Peyer's patch (tissue), 4 donors: ENCODE measurements at regions not wholly inside any gene's neighbourhood (a gene's known extent, or its start where the extent isn't known, plus 50 kb on each side); places are given as distances from the start of the nearest gene placed in this dataset.
A peak's percentile ranks its signal among the peaks of the same experiment; 100 is the strongest.

Experiments
- POLR2A ChIP-seq, 2 donors: fragments of 450-650 bp; IDR thresholded peaks; one replicate each; pipeline ENCODE4 v1.5.1; 2017; ENCODE audit warnings: antibody characterized with exemption in 2 of 2, mild to moderate bottlenecking in 2 of 2, moderate library complexity in 2 of 2
- TF ChIP-seq, protein P1 (sequence below), 6 experiments: fragments of 450-650 bp in 4 of 6; fragments of 200-600 bp in 2 of 6; sonication (generic) in 1 of 6; IDR thresholded peaks; one replicate each; pipeline ENCODE4 v1.5.1; 2017 to 2019; ENCODE audit warnings: antibody characterized with exemption in 6 of 6, mild to moderate bottlenecking in 3 of 6, moderate library complexity in 1 of 6

DNA sequence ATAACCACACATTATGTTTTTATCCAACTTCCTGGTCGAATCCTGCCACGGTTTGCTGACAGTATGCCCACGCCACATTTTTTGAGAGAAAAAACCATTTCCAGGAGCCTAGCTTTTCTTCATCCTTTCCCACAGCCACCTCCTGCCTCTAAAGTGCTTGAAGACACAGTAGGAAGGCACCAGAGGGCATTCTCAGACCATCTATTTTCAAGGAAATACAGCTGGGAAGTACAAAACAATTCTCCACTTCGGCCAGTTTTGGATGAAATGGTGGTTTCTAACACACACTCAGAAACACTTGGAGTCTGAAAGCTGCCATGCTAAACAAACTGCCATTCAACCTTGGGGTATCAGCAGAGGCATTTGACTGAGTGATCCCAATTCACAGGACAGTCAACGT lies 86.3 kb upstream of the RPS23 start:
- TF ChIP-seq, protein P1, sequence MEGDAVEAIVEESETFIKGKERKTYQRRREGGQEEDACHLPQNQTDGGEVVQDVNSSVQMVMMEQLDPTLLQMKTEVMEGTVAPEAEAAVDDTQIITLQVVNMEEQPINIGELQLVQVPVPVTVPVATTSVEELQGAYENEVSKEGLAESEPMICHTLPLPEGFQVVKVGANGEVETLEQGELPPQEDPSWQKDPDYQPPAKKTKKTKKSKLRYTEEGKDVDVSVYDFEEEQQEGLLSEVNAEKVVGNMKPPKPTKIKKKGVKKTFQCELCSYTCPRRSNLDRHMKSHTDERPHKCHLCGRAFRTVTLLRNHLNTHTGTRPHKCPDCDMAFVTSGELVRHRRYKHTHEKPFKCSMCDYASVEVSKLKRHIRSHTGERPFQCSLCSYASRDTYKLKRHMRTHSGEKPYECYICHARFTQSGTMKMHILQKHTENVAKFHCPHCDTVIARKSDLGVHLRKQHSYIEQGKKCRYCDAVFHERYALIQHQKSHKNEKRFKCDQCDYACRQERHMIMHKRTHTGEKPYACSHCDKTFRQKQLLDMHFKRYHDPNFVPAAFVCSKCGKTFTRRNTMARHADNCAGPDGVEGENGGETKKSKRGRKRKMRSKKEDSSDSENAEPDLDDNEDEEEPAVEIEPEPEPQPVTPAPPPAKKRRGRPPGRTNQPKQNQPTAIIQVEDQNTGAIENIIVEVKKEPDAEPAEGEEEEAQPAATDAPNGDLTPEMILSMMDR (IDR thresholded peaks at IDR 0.05), result peak in 3 of 6 experiments; percentile 46 to 61 (median 61)
- no peak for TF ChIP-seq POLR2A (IDR thresholded peaks at IDR 0.05)
